Astrocyte (in vitro differentiated cells and primary cell): ENCODE measurements at regions not wholly inside any gene's neighbourhood (a gene's known extent, or its start where the extent isn't known, plus 50 kb on each side); places are given as distances from the start of the nearest gene placed in this dataset.

Source experiments
- EZH2 ChIP-seq: IDR thresholded peaks from 2 replicates; pipeline ENCODE4 v1.6.1; 2012; ENCODE audit warnings: mild to moderate bottlenecking, low read length, inconsistent platforms; ENCODE audit not compliant: insufficient read depth
- TF ChIP-seq, protein P1 (sequence below): IDR thresholded peaks from 2 replicates; pipeline ENCODE4 v1.5.1; 2011; ENCODE audit warnings: low read depth, mild to moderate bottlenecking, inconsistent platforms, low read length, moderate library complexity; ENCODE audit not compliant: insufficient read depth

DNA sequence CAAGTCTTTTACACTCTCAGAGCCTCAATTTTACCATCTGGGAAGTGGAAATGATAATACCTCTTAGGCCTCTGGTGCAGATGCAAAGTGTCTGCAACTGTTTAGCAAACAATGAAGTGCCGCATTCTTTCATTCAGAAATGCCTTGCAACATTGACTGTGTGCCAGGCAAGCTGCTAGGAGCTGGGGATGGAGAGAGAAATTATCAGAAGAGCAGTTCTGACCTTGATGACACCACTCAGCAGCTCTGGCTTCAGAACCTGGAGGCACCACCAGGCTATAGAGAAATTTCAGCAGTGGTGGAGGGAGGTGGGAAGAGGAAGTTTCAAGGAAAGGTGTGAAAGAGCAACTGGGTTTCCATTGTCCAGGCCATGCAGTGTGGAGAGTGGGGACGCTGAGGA is 78.1 kb upstream of the HABP2 start:
- TF ChIP-seq, protein P1, sequence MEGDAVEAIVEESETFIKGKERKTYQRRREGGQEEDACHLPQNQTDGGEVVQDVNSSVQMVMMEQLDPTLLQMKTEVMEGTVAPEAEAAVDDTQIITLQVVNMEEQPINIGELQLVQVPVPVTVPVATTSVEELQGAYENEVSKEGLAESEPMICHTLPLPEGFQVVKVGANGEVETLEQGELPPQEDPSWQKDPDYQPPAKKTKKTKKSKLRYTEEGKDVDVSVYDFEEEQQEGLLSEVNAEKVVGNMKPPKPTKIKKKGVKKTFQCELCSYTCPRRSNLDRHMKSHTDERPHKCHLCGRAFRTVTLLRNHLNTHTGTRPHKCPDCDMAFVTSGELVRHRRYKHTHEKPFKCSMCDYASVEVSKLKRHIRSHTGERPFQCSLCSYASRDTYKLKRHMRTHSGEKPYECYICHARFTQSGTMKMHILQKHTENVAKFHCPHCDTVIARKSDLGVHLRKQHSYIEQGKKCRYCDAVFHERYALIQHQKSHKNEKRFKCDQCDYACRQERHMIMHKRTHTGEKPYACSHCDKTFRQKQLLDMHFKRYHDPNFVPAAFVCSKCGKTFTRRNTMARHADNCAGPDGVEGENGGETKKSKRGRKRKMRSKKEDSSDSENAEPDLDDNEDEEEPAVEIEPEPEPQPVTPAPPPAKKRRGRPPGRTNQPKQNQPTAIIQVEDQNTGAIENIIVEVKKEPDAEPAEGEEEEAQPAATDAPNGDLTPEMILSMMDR = no peak
- TF ChIP-seq EZH2 = no peak
